AG09319 (cell line): ENCODE measurements at regions not wholly inside any gene's neighbourhood (a gene's known extent, or its start where the extent isn't known, plus 50 kb on each side); places are given as distances from the start of the nearest gene placed in this dataset.
"Not testable (repeated sequence)": the region's sequence is repeated elsewhere in the genome, so short reads cannot be mapped to it uniquely, and the experiment has no call there.

Experiments
- DNase-seq: peaks from one replicate; pipeline ENCODE4 v3.0.0-alpha.2; 2010; ENCODE audit warnings: low read depth; ENCODE audit errors: extremely low read depth
- TF ChIP-seq, protein P1 (sequence below): IDR thresholded peaks from 2 replicates; pipeline ENCODE4 v1.5.1; 2011; ENCODE audit warnings: low read depth, mild to moderate bottlenecking, inconsistent platforms, low read length, moderate library complexity

DNA sequence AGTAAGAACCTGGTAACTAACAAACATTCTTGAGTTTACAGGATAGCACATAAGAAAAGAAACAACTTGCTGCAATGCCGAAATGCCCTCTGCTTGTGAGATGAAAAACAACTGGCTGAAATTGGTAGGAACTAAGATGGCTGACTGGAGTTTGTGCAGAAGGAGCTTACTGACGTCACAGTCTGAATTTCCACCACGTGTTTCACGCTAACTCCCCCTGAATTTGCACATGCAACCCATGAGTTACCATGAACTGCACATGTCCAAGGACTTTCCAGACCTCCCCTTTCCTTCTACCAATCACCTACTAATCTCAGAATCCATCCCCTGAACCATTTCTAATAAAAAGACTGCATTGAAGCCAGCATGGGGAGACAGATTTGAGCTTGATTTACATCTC lies 86.3 kb upstream of the KCND2 start:
- DNase-seq, result no peak
- TF ChIP-seq, protein P1, sequence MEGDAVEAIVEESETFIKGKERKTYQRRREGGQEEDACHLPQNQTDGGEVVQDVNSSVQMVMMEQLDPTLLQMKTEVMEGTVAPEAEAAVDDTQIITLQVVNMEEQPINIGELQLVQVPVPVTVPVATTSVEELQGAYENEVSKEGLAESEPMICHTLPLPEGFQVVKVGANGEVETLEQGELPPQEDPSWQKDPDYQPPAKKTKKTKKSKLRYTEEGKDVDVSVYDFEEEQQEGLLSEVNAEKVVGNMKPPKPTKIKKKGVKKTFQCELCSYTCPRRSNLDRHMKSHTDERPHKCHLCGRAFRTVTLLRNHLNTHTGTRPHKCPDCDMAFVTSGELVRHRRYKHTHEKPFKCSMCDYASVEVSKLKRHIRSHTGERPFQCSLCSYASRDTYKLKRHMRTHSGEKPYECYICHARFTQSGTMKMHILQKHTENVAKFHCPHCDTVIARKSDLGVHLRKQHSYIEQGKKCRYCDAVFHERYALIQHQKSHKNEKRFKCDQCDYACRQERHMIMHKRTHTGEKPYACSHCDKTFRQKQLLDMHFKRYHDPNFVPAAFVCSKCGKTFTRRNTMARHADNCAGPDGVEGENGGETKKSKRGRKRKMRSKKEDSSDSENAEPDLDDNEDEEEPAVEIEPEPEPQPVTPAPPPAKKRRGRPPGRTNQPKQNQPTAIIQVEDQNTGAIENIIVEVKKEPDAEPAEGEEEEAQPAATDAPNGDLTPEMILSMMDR, result no peak

GRCh38 chr7:120189623-120190022 lies 83.4 kb upstream of the KCND2 start:
- TF ChIP-seq, protein P1, result no peak
- no peak for DNase-seq

DNA sequence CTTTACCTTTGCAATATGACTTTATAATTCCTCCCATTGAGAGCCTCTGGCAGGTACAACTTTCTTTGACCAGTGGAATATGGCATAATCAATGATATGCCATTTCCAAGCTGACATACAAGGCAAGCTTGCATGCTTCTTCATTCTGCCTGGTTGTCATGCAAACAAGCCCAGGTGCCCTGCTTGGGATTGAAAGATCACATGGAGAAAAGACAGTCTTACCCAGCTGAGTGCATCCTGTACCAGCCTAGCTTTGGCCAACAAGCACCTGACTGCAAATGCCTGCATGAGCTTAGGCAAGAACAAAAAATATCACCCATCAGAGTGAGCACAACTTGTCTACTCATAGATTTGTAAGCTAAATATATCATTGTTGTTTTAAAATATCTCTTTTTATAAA lies 82.9 kb upstream of the KCND2 start:
- no peak for DNase-seq
- TF ChIP-seq, protein P1, result no peak

GRCh38 chr7:120190566-120190965 lies 82.4 kb upstream of the KCND2 start:
- no peak for DNase-seq
- TF ChIP-seq, protein P1, result no peak

GRCh38 chr7:120191423-120191822 lies 81.6 kb upstream of the KCND2 start:
- DNase-seq, result not testable (repeated sequence)

DNA sequence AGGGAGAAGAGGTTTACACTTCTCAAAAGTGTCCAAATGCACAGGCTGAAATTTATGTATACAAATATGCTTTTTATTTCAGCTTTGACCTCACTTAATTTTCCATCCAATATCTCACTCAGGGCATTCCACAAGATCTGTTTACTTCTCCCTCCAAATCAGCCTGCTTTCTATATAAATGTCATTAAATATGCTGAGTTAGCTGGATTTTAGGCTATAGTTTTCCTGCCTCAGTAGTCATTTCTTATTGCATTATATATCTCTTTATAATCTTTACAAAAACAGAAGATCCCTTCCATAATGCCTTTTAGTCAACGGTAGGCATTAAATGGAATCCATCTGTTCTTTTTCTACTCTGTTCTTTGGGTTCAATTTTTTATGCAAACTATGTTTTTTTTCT lies 71.7 kb upstream of the KCND2 start:
- DNase-seq, result no peak
- TF ChIP-seq, protein P1, result no peak

DNA sequence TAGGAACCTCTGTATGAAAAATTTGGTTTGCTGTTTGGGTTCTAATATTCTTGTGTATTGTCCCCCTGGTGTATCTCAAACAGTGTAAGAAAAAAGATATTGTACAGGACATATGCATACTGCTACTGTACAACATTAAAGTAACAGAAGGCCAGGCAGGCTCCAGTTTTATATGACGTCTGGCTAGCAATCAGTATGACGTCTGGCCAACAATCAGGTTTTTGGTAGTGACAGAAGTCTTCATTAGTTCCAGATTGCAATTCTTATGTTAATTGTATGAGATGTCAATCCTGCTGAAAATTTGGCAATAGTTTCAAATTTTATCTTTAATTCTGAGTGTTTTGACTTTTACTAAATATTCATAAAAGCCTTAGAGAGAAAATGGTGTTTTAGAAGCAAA lies 67.9 kb upstream of the KCND2 start:
- TF ChIP-seq, protein P1, result no peak
- no peak for DNase-seq

- TF ChIP-seq, protein P1, result no peak
- DNase-seq, result no peak
These were observed 65.9 kb upstream of the KCND2 start for GRCh38 chr7:120207037-120207436.
